Keratinocyte (primary cell): ENCODE measurements at regions not wholly inside any gene's neighbourhood (a gene's known extent, or its start where the extent isn't known, plus 50 kb on each side); places are given as distances from the start of the nearest gene placed in this dataset.

ENCODE experiments used
- EZH2 ChIP-seq: IDR thresholded peaks from one replicate; pipeline ENCODE4 v1.6.1; 2012; ENCODE audit warnings: inconsistent platforms, mild to moderate bottlenecking, low read length, moderate library complexity
- TF ChIP-seq, protein P1 (sequence below), 3 experiments: IDR thresholded peaks in 1 of 3; conservative IDR thresholded peaks in 1 of 3; optimal IDR thresholded peaks in 1 of 3; 2 replicates in 2 of 3; 3 replicates in 1 of 3; pipeline versions ENCODE3 to v1.5.1; 2011; ENCODE audit warnings: low read length in 3 of 3, mild to moderate bottlenecking in 3 of 3, moderate library complexity in 2 of 3, control low read depth in 1 of 3, inconsistent platforms in 1 of 3; ENCODE audit not compliant: insufficient read depth in 2 of 3; ENCODE audit errors: extremely low read depth in 1 of 3

DNA sequence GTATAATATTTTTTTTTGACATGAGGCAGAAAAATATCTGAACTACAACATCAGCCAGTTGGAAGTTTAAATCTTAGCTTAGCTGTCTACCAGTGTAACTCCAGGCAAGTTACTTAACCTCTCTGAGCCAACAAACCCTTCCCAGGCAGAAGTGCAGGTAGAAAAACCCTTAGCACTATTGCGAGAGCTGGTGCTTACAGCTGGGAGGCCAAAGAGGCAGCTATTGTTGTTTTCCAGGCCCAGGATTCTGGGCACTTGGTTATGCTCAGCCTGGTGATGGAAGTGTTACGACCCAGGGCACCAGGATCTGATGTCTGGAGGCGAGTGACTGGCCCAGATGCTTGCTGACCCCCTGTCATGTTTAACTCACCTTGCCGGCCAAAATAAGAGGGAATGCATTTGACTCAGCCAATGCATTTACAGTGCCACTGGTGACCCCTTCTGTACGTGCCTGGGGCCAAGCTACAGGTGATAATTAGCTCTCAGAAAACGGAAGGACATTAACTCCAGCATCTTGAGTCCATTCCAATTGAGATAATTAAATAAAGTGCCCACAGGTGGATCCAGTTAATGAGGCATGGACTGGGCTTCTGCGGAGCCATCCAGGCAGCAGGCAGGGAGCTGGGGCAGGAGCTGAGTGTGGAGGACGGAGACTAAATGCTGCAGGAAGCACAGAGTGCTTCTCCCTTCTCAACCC, 126.5 kb upstream of the HABP2 start:
- TF ChIP-seq, protein P1, sequence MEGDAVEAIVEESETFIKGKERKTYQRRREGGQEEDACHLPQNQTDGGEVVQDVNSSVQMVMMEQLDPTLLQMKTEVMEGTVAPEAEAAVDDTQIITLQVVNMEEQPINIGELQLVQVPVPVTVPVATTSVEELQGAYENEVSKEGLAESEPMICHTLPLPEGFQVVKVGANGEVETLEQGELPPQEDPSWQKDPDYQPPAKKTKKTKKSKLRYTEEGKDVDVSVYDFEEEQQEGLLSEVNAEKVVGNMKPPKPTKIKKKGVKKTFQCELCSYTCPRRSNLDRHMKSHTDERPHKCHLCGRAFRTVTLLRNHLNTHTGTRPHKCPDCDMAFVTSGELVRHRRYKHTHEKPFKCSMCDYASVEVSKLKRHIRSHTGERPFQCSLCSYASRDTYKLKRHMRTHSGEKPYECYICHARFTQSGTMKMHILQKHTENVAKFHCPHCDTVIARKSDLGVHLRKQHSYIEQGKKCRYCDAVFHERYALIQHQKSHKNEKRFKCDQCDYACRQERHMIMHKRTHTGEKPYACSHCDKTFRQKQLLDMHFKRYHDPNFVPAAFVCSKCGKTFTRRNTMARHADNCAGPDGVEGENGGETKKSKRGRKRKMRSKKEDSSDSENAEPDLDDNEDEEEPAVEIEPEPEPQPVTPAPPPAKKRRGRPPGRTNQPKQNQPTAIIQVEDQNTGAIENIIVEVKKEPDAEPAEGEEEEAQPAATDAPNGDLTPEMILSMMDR (optimal IDR thresholded peaks at IDR 0.05 in 1 of 3, IDR thresholded peaks at IDR 0.05 in 1 of 3, conservative IDR thresholded peaks at IDR 0.05 in 1 of 3; ENCODE audit: extremely low read depth in 1 of 3, insufficient read depth in 2 of 3, low read length in 3 of 3) = no peak
- TF ChIP-seq EZH2 = no peak
